AG10803 (cell line): ENCODE measurements at regions not wholly inside any gene's neighbourhood (a gene's known extent, or its start where the extent isn't known, plus 50 kb on each side); places are given as distances from the start of the nearest gene placed in this dataset.

Experiments
- DNase-seq: peaks from one replicate; pipeline ENCODE4 v3.0.0; 2010; ENCODE audit warnings: low read depth
- H3K4me3 ChIP-seq: 2 replicates; pipeline ENCODE4 v1.5.1; 2011; ENCODE audit warnings: mild to moderate bottlenecking, low read length, control low read depth
- TF ChIP-seq, protein P1 (sequence below): conservative IDR thresholded peaks from 2 replicates; pipeline ENCODE4 v1.5.1; 2011; ENCODE audit warnings: mild to moderate bottlenecking, low read length, control low read depth, inconsistent platforms

DNA sequence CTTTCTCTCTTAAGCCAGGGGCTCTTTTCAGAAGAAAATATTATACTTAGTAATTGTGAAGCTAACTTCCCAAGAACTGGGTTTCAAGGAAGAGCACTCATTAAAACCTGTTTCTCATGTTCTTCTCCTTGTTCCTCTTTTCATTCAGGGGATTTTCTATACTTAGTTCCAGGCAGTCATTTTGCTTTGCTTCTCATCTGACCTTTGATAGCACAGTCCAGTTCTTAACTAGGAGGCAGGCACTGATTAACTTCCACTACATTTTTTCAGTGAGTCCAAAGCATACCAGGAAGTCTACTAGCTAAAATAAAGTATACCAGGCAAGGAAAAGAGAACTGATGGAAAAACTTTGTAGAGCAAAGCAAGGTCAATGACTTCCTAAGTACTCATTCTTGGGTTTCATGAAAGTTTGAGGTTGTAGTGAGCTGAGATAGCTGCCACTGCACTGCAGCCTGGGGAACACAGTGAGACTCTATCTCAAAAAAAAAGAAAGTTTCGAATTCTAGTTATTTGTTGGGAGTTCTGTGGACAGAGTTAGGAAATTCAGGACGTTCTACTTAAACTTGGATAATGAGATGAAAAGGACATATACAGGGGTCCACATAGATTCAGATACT lies 190.1 kb upstream of the HS3ST1 start:
- no peak overlapping the region for H3K4me3 ChIP-seq
- DNase-seq: no peak
- TF ChIP-seq, protein P1, sequence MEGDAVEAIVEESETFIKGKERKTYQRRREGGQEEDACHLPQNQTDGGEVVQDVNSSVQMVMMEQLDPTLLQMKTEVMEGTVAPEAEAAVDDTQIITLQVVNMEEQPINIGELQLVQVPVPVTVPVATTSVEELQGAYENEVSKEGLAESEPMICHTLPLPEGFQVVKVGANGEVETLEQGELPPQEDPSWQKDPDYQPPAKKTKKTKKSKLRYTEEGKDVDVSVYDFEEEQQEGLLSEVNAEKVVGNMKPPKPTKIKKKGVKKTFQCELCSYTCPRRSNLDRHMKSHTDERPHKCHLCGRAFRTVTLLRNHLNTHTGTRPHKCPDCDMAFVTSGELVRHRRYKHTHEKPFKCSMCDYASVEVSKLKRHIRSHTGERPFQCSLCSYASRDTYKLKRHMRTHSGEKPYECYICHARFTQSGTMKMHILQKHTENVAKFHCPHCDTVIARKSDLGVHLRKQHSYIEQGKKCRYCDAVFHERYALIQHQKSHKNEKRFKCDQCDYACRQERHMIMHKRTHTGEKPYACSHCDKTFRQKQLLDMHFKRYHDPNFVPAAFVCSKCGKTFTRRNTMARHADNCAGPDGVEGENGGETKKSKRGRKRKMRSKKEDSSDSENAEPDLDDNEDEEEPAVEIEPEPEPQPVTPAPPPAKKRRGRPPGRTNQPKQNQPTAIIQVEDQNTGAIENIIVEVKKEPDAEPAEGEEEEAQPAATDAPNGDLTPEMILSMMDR: no peak

DNA sequence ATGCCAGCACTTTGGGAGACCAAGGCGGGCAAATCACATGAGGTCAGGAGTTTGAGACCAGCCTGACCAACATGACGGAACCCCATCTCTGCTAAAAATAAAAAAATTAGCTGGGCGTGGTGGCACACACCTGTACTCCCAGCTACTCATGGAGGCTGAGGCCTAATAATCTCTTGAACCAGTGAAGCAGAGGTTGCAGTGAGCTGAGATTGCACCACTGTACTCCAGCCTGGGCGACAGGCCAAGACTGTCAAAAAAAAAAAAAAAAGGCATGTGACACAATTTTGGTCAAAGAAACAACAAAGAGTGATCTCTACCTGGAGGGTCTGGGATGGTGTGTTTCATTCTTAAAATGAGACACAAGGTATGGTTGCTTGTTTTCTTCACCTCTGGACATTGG lies 188.2 kb upstream of the HS3ST1 start:
- TF ChIP-seq, protein P1: no peak
- DNase-seq: no peak
- H3K4me3 ChIP-seq: no peak overlapping the region

DNA sequence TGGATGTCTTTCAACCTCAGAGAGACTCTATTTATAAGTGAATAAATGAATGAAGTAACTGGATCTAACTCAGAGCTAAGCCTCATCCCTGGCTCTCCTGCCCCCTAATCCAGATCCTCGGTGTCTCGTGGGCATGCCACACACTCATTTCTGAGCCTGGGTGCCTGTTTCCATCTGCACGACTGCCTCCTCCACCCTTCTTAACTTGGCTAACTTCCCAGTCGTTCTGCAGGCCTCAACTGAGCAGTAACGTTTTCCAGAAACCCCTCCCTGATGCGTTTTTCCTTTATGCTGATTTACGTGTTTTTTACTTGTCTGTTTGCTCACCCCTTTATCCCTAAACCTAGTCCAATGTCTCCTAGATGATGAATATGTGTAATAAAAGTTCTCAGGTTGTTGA lies 186.9 kb upstream of the HS3ST1 start:
- H3K4me3 ChIP-seq: no peak overlapping the region
- no peak for DNase-seq
- TF ChIP-seq, protein P1: no peak

DNA sequence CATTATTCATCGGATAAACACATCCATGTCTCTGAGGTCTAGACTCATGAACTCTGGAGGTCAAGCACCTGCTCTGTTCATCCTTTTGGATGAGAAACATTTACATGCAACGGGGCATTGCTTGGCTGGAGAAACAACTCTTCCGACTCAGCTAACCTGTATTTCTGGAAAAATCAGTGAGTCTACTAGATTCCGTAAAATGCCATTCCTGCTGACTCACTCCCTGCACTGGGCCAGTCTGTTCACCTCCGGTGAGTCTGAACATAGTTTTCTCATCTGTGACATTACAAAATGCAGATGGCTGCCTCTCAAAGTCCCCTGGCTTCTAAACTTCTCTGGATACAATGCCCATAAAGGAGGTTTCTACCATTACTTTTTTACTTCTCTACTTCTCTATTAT lies 185.7 kb upstream of the HS3ST1 start:
- no peak overlapping the region for H3K4me3 ChIP-seq
- DNase-seq: no peak
- TF ChIP-seq, protein P1: no peak

DNA sequence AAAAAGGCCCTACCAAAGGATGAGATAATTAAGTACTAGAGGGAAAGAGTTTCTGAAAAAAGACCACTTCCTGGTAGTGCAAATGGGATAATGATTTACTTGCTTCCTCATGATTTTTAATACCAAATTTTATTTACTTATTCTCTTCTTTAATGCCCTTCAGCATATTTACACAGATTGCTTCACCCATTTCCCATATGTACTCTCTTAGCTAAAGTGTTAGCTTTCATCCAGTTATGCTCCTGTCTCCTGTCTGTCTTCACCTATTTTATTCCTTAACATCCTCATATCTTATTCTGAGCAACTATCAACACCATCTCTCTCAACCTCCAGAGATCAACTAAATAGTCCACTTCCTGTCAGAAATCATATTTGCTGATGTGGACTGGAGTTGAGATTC lies 183.2 kb upstream of the HS3ST1 start:
- H3K4me3 ChIP-seq: no peak overlapping the region
- no peak for DNase-seq
- TF ChIP-seq, protein P1: no peak

DNA sequence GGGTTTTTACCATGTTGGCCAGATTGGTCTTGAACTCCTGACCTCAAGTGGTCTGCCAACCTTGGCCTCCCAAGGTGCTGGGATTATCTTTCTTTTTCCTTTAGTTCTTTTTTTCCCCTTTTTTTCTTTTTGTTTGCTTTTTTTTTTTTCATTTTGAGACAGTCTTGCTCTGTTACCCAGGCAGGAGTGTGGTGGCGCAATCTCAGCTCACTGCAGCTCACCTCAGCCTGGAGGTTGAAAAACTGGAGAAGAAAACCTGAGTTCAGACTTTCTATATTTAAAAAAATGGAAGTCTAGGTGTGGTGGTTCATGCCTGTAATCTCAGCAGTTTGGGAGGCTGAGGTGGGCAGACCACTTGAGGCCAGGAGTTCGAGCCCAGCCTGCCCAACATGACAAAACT lies 181.1 kb upstream of the HS3ST1 start:
- no peak overlapping the region for H3K4me3 ChIP-seq
- no peak for DNase-seq
- TF ChIP-seq, protein P1: no peak

DNA sequence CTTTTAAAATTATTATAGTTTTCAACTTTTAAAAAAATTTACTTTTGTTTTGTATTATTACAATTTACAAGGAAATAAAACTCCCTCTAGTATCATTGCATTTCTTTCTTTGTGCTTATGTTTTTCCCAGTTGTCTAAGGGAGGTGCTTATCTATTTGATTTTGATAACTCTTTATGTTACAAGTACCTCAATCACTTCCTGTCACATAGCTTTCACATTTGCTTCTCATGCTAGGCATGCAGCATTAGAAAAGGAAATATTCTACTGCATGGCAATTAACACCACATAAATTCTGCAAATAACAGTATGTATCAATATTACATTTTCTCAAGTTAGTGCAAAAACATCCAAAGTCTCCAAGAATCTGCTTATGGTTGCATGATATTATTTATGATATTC lies 180.3 kb upstream of the HS3ST1 start:
- no peak for DNase-seq
- TF ChIP-seq, protein P1: no peak
- no peak overlapping the region for H3K4me3 ChIP-seq
